GM12878 (cell line): ENCODE measurements at regions not wholly inside any gene's neighbourhood (a gene's known extent, or its start where the extent isn't known, plus 50 kb on each side); places are given as distances from the start of the nearest gene placed in this dataset.

Source experiments
- CHD2 ChIP-seq: IDR thresholded peaks from 2 replicates; pipeline ENCODE4 v1.6.1; 2011; ENCODE audit warnings: low read depth, low read length, improper control_type of control experiment, borderline replicate concordance
- CHD4 ChIP-seq: fragments of 200-600 bp; sonication (generic); IDR thresholded peaks from 2 replicates; pipeline ENCODE4 v1.6.1; 2016; ENCODE audit warnings: mild to moderate bottlenecking
- CTCF ChIP-seq, 3 experiments: IDR thresholded peaks in 2 of 3; conservative IDR thresholded peaks in 1 of 3; 2 replicates each; pipeline ENCODE4 v1.5.1; 2011; ENCODE audit warnings: low read depth in 3 of 3, low read length in 3 of 3, mild to moderate bottlenecking in 3 of 3, control low read depth in 2 of 3, moderate library complexity in 2 of 3, inconsistent platforms in 1 of 3, mixed read lengths in 1 of 3; ENCODE audit not compliant: control insufficient read depth in 2 of 3, insufficient read depth in 1 of 3; ENCODE audit errors: extremely low read depth in 1 of 3
- EP300 ChIP-seq, 2 experiments: fragments of 150-350 bp in 1 of 2; IDR thresholded peaks; 2 replicates each; pipeline ENCODE4 v1.6.1; 2011 to 2012; ENCODE audit warnings: low read depth in 2 of 2, low read length in 2 of 2, borderline replicate concordance in 1 of 2, improper control_type of control experiment in 1 of 2, inconsistent platforms in 1 of 2; ENCODE audit not compliant: control insufficient read depth in 1 of 2
- EZH2 ChIP-seq: IDR thresholded peaks from 2 replicates; pipeline ENCODE4 v1.6.1; 2012; ENCODE audit warnings: low read depth, mild to moderate bottlenecking, control low read depth, inconsistent platforms, low read length, borderline replicate concordance; ENCODE audit not compliant: control insufficient read depth
- GABPA ChIP-seq: IDR thresholded peaks from 2 replicates; pipeline ENCODE4 v1.6.1; 2014; ENCODE audit warnings: antibody characterized with exemption, low read depth, mild to moderate bottlenecking, inconsistent platforms
- HDAC2 ChIP-seq: fragments of 200-600 bp; sonication (generic); IDR thresholded peaks from 2 replicates; pipeline ENCODE4 v1.6.1; 2017
- NFYB ChIP-seq: IDR thresholded peaks from 2 replicates; pipeline ENCODE4 v1.6.1; 2011; ENCODE audit warnings: low read depth, mild to moderate bottlenecking, low read length, improper control_type of control experiment, moderate library complexity; ENCODE audit not compliant: insufficient read depth
- POLR2A ChIP-seq: IDR thresholded peaks from 2 replicates; pipeline ENCODE4 v1.6.1; 2011; ENCODE audit warnings: low read depth, mild to moderate bottlenecking, low read length
- SIN3A ChIP-seq: IDR thresholded peaks from 2 replicates; pipeline ENCODE4 v1.6.1; 2012; ENCODE audit warnings: low read depth, low read length, improper control_type of control experiment
- TF ChIP-seq, protein P1 (sequence below): IDR thresholded peaks from 2 replicates; pipeline ENCODE4 v1.6.1; 2012; ENCODE audit warnings: low read depth, low read length, improper control_type of control experiment
- TF ChIP-seq, protein P2 (sequence below): IDR thresholded peaks from 2 replicates; pipeline ENCODE4 v1.6.1; 2012; ENCODE audit warnings: mild to moderate bottlenecking, low read depth, low read length
- TF ChIP-seq, protein P3 (sequence below): IDR thresholded peaks from 2 replicates; pipeline ENCODE4 v1.6.1; 2011; ENCODE audit warnings: low read depth, low read length, improper control_type of control experiment, borderline replicate concordance
- TF ChIP-seq, protein P4 (sequence below): fragments of 150-350 bp; IDR thresholded peaks from 2 replicates; pipeline ENCODE4 v1.6.1; 2016; ENCODE audit warnings: low read depth, low read length

DNA sequence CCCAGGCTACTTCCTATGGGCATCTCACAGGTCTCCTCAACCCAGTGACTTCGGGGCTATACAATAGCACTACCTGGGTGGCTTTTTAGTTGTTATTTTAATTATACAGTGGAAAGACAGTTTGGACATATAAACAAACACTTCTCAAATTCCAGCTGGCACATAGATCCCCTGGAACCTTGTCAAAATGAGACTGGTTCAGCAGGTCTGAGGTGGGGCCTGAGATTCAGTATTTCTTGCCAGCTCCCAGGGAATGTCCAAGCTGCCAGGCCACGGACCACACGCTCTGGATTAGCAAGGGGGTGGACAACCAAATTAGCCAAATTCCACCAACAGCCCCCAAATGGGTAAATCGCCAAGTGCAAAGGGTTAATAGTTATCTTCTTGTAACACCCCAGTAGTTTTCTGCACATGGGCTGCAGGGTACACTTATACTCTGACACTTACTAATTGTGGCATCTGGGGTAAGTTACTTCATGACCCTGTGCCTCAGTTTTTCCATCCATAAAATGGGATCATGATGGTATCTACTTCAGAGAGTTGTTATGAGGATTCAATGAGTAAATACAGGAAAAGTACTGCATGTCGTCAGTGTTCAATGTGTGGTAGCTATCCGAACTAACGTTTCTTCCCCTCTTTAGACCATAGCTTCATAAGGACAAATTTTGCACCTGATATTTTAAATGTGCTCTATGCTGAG, 789.4 kb upstream of the TBX3 start:
- no peak for TF ChIP-seq POLR2A
- TF ChIP-seq NFYB, result no peak
- TF ChIP-seq CHD4, result no peak
- TF ChIP-seq EZH2, result no peak
- TF ChIP-seq CHD2, result no peak
- TF ChIP-seq CTCF (IDR thresholded peaks at IDR 0.05 in 2 of 3, conservative IDR thresholded peaks at IDR 0.05 in 1 of 3; ENCODE audit: control insufficient read depth in 2 of 3, extremely low read depth in 1 of 3, insufficient read depth in 1 of 3, low read depth in 3 of 3, low read length in 3 of 3), result no peak
- no peak for TF ChIP-seq EP300 (IDR thresholded peaks at IDR 0.05; ENCODE audit: borderline replicate concordance in 1 of 2, control insufficient read depth in 1 of 2, low read depth in 2 of 2, low read length in 2 of 2)
- TF ChIP-seq, protein P1, sequence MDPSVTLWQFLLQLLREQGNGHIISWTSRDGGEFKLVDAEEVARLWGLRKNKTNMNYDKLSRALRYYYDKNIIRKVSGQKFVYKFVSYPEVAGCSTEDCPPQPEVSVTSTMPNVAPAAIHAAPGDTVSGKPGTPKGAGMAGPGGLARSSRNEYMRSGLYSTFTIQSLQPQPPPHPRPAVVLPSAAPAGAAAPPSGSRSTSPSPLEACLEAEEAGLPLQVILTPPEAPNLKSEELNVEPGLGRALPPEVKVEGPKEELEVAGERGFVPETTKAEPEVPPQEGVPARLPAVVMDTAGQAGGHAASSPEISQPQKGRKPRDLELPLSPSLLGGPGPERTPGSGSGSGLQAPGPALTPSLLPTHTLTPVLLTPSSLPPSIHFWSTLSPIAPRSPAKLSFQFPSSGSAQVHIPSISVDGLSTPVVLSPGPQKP, result no peak
- TF ChIP-seq HDAC2, result no peak
- TF ChIP-seq, protein P2, sequence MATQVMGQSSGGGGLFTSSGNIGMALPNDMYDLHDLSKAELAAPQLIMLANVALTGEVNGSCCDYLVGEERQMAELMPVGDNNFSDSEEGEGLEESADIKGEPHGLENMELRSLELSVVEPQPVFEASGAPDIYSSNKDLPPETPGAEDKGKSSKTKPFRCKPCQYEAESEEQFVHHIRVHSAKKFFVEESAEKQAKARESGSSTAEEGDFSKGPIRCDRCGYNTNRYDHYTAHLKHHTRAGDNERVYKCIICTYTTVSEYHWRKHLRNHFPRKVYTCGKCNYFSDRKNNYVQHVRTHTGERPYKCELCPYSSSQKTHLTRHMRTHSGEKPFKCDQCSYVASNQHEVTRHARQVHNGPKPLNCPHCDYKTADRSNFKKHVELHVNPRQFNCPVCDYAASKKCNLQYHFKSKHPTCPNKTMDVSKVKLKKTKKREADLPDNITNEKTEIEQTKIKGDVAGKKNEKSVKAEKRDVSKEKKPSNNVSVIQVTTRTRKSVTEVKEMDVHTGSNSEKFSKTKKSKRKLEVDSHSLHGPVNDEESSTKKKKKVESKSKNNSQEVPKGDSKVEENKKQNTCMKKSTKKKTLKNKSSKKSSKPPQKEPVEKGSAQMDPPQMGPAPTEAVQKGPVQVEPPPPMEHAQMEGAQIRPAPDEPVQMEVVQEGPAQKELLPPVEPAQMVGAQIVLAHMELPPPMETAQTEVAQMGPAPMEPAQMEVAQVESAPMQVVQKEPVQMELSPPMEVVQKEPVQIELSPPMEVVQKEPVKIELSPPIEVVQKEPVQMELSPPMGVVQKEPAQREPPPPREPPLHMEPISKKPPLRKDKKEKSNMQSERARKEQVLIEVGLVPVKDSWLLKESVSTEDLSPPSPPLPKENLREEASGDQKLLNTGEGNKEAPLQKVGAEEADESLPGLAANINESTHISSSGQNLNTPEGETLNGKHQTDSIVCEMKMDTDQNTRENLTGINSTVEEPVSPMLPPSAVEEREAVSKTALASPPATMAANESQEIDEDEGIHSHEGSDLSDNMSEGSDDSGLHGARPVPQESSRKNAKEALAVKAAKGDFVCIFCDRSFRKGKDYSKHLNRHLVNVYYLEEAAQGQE, result no peak
- TF ChIP-seq SIN3A, result no peak
- TF ChIP-seq GABPA, result no peak
- TF ChIP-seq, protein P3, sequence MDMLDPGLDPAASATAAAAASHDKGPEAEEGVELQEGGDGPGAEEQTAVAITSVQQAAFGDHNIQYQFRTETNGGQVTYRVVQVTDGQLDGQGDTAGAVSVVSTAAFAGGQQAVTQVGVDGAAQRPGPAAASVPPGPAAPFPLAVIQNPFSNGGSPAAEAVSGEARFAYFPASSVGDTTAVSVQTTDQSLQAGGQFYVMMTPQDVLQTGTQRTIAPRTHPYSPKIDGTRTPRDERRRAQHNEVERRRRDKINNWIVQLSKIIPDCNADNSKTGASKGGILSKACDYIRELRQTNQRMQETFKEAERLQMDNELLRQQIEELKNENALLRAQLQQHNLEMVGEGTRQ, result no peak
- TF ChIP-seq, protein P4, sequence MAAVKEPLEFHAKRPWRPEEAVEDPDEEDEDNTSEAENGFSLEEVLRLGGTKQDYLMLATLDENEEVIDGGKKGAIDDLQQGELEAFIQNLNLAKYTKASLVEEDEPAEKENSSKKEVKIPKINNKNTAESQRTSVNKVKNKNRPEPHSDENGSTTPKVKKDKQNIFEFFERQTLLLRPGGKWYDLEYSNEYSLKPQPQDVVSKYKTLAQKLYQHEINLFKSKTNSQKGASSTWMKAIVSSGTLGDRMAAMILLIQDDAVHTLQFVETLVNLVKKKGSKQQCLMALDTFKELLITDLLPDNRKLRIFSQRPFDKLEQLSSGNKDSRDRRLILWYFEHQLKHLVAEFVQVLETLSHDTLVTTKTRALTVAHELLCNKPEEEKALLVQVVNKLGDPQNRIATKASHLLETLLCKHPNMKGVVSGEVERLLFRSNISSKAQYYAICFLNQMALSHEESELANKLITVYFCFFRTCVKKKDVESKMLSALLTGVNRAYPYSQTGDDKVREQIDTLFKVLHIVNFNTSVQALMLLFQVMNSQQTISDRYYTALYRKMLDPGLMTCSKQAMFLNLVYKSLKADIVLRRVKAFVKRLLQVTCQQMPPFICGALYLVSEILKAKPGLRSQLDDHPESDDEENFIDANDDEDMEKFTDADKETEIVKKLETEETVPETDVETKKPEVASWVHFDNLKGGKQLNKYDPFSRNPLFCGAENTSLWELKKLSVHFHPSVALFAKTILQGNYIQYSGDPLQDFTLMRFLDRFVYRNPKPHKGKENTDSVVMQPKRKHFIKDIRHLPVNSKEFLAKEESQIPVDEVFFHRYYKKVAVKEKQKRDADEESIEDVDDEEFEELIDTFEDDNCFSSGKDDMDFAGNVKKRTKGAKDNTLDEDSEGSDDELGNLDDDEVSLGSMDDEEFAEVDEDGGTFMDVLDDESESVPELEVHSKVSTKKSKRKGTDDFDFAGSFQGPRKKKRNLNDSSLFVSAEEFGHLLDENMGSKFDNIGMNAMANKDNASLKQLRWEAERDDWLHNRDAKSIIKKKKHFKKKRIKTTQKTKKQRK, result no peak
